ENCODE measurements at regions not wholly inside any gene's neighbourhood (a gene's known extent, or its start where the extent isn't known, plus 50 kb on each side); places are given as distances from the start of the nearest gene placed in this dataset.

- 26 to 33% (median 27%) methylated on average over 18 to 22 of the region's 22 CpGs for WGBS, 5 donors
- H3K27me3 ChIP-seq (replicated peaks in 1 of 7) = peaks cover 0 to 4% (median 0%) of the 10 kb centered on the region in 7 donors
- intact Hi-C loops (cut with DNase I; ENCODE audit: low total_unique reads) = no loop called here
- DNase-seq = no peak
- no peaks in the 10 kb centered on the region for H3K4me1 ChIP-seq
- H3K36me3 ChIP-seq = no peaks in the 10 kb centered on the region
- no peak overlapping the region for H3K27ac ChIP-seq
- H3K9me3 ChIP-seq = peaks cover 0 to 12% (median 0%) of the 10 kb centered on the region in 8 donors
- TF ChIP-seq POLR2AphosphoS5 (IDR thresholded peaks at IDR 0.05) = no peak
- no peak for TF ChIP-seq POLR2A (IDR thresholded peaks at IDR 0.05)
- no peak for TF ChIP-seq CTCF (IDR thresholded peaks at IDR 0.05 in 8 of 11, conservative IDR thresholded peaks at IDR 0.05 in 3 of 11)
- no peak overlapping the region for H3K4me3 ChIP-seq
Observed at GRCh38 chr16:6573577-6573976, 759.1 kb upstream of the RBFOX1 start.

- WGBS, 5 donors = 51 to 63% (median 56%) methylated on average over 5 of the region's 5 CpGs
- Histone ChIP-seq H3K27ac (no peak overlapping the region), H3K36me3 (no peaks in the 10 kb centered on the region), H3K27me3 (replicated peaks in 1 of 7) (peaks cover 0 to 4% (median 0%) of the 10 kb centered on the region in 7 donors), H3K4me3 (no peak overlapping the region), H3K4me1 (no peaks in the 10 kb centered on the region), H3K9me3 (peaks cover 0 to 8% (median 0%) of the 10 kb centered on the region in 8 donors)
- DNase-seq = no peak
- intact Hi-C loops (cut with DNase I; ENCODE audit: low total_unique reads) = no loop called here
- TF ChIP-seq CTCF (IDR thresholded peaks at IDR 0.05 in 8 of 11, conservative IDR thresholded peaks at IDR 0.05 in 3 of 11) (no peak), POLR2AphosphoS5 (IDR thresholded peaks at IDR 0.05) (no peak), POLR2A (IDR thresholded peaks at IDR 0.05) (no peak)
Observed at GRCh38 chr16:6571044-6571443, 761.6 kb upstream of the RBFOX1 start.

GRCh38 chr16:6570530-6570929 lies 762.1 kb upstream of the RBFOX1 start:
- intact Hi-C loops (cut with DNase I; ENCODE audit: low total_unique reads) = no loop called here
- TF ChIP-seq POLR2AphosphoS5 (IDR thresholded peaks at IDR 0.05) = no peak
- TF ChIP-seq CTCF (IDR thresholded peaks at IDR 0.05 in 8 of 11, conservative IDR thresholded peaks at IDR 0.05 in 3 of 11) = no peak
- TF ChIP-seq POLR2A (IDR thresholded peaks at IDR 0.05) = no peak

GRCh38 chr16:6562986-6563385 lies 769.7 kb upstream of the RBFOX1 start:
- intact Hi-C loops (cut with DNase I; ENCODE audit: low total_unique reads) = no loop called here

More at GRCh38 chr16:6570530-6570929, 762.1 kb upstream of the RBFOX1 start:
- H3K4me1 ChIP-seq = no peaks in the 10 kb centered on the region
- peaks cover 0 to 7% (median 0%) of the 10 kb centered on the region in 8 donors for H3K9me3 ChIP-seq
- peaks cover 0 to 4% (median 0%) of the 10 kb centered on the region in 7 donors for H3K27me3 ChIP-seq (replicated peaks in 1 of 7)
- WGBS, 5 donors = 77 to 92% (median 86%) methylated on average over 2 of the region's 2 CpGs
- H3K27ac ChIP-seq = no peak overlapping the region
- DNase-seq = no peak
- no peaks in the 10 kb centered on the region for H3K36me3 ChIP-seq
- no peak overlapping the region for H3K4me3 ChIP-seq

More at GRCh38 chr16:6562986-6563385, 769.7 kb upstream of the RBFOX1 start:
- TF ChIP-seq POLR2AphosphoS5 (IDR thresholded peaks at IDR 0.05) = no peak
- TF ChIP-seq CTCF (IDR thresholded peaks at IDR 0.05 in 8 of 11, conservative IDR thresholded peaks at IDR 0.05 in 3 of 11) = no peak
- TF ChIP-seq POLR2A (IDR thresholded peaks at IDR 0.05) = no peak
- Histone ChIP-seq H3K9me3 (peaks cover 0 to 6% (median 0%) of the 10 kb centered on the region in 8 donors), H3K4me1 (no peaks in the 10 kb centered on the region), H3K36me3 (no peaks in the 10 kb centered on the region), H3K4me3 (no peak overlapping the region), H3K27ac (no peak overlapping the region), H3K27me3 (replicated peaks in 1 of 7) (no peaks in the 10 kb centered on the region)
- WGBS, 5 donors = 81 to 89% (median 86%) methylated on average over 3 of the region's 3 CpGs
- DNase-seq = no peak
